HT1080 (cell line): ENCODE measurements at regions not wholly inside any gene's neighbourhood (a gene's known extent, or its start where the extent isn't known, plus 50 kb on each side); places are given as distances from the start of the nearest gene placed in this dataset.
"Not testable (repeated sequence)": the region's sequence is repeated elsewhere in the genome, so short reads cannot be mapped to it uniquely, and the experiment has no call there.

Experiments used
- DNase-seq: peaks from one replicate; pipeline ENCODE4 v3.0.0-alpha.2; 2015; ENCODE audit warnings: low read depth

DNA sequence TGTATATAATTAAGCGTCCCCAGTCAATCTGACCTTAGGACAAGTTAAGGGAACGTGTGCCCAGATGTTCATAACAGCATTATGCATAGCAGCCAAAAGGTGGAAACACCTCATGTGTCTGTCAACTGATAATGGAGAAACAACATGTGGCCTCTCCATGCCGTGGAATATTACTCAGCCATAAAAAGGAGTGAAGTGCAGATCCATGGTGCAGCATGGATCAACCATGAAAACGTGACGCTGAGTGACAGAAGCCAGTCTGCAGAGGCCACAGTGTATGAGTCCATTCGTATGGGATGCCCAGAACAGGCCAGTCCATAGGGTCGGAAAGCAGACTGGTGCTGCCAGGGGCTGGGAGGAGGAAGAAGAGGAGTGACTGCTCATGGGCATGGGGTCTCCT lies 161.0 kb upstream of the CIBAR2 start:
- no peak for DNase-seq

DNA sequence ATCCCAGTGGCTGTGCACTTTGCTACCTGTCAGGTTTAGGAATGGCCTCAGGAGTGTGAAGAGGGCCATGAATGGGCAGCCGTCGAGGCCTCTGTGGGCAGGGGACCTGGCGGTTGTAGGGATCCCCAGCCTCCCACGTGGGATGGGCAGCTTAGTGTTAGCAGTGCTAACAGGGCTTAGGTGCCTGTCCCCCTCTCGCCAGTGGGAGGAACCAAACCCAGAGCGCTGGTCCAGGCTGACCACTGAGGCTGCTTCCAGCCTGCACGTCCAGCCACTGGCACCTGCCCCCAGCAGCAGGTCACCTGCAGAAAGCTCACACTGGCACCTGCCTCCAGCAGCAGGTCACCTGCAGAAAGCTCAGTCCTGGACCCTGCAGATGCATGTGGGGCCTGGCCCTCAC lies 162.2 kb upstream of the CIBAR2 start:
- no peak for DNase-seq

DNA sequence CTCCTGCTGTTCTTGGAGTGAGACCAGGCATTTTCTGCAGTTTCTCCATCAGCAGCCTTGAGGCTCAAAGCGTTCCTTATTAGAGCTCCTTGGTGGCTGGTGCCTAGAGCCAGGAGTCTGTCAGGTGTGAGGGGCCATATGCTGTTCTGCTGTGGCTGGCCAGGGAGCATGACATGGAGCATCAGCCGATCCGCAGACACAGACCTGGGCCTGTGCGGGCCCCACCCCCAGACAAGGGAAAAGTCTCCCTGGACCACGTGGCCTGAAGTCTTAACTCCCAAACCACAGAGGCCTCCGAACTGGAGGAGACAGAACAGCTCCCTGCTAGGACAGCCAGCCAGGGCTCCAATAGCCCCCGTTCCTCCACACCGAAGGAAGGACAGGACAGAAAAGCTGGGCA lies 162.7 kb upstream of the CIBAR2 start:
- DNase-seq: no peak

DNA sequence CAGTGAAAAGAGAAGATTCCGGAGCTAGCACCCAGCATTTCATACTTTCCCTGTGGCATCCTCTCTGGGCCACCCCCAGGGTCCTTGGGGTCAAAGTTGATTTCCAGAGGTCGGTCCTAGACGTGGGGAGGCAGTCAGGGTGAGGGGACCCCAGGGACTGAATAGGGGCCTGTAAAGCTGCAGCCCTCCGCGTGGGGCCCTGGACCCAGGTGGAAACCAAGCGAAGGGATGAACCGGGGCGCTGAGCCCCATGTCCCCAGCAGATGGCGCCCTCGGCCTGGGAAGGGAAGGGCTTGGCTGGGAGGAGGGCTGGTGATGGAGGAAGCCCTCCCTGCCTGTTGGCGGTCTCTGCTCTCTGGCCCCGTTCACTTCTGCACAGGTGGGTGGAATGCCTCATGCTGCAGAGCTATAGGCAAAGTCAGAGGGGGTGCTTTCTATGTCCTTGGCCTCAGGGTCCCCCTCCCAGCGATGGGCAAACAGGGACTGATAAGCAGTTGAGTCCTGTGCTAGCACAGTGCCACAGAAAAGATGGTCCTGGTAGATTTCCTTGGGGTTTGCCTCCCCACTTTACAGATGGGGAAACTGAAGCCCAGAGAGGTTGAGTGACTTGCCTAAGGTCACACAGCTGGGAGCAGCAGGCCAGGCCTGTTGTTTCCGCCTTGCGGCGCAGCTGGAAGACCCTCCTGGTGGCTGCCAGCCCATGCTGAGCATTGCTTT lies 163.4 kb upstream of the CIBAR2 start:
- DNase-seq: peak; percentile 59

DNA sequence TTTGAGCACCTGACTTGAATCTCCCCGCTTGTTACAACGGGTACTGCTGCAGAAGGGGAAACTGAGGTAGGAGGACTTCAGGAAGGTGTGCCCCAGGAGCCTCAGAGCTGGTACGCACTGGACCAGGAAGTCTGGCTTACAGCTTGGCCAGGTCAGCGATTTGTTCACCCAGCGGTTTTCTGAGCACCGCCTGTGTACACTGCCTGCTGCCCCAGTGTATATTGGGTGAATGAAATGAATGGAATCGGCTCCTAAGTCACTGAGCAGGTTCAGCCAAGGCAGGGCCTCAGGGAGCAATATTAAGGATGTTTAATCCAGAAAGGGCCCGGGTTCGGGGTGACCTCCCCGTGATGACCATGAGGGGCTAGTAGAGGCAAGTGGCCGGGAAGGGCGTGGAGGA lies 164.0 kb upstream of the CIBAR2 start:
- no peak for DNase-seq

DNA sequence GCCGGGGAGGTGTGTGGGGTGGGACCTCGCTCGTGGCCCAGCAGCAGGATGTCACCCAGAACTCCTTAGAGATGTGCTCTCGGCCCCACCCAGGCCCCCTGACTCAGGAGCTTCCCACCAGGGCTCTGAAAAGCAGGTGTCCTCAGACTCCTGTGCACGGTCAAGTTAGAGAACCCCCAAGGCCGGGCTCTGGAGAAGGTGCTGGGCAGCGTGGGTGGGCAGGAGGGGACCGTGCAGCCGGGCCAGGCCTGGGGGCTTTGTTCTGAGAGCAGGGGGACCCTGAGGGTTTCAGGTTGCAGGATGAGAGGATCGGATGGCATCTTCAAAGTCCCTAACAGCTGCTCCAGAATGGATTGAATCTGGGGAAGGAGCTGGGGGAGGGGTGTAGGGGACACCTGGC lies 164.4 kb upstream of the CIBAR2 start:
- DNase-seq: no peak

DNA sequence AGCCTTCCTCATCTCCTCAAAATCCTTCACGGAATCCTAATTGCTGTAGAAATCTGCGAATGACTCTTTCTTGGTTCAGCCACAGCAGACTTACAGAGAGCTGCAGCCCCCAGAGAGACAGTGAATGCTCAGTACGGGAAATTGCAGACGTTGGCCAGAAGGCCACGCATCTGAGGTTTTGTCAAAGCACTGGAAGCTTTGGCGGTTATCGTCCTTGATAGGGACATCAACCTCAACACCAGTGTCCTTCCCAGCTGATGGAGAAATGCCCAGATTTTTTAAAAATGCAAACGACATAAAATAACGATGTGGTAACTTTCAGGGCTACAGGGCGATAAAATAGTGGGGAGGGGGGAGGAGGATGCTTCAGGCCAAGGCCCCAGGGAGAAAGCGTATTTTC lies 166.6 kb upstream of the CIBAR2 start:
- DNase-seq: no peak

DNA sequence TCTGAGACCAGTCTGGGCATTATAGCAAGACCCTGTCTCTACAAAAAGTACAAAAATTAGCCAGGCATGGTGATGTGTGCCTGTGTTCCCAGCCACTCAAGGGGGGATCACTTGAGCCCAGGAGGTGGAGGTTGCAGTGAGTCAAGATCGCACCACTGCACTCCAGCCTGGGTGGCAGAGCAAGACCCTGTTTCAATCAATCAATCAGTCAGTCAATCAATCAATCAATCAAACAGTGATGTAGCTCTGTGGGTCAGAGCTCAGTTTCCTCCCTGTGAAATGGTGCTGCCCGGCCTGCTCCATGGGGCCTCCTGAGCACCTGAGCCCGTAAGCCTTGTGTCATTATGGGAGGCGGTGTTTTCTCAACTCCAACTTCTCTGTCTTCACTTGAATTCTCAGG lies 167.1 kb upstream of the CIBAR2 start:
- DNase-seq: no peak

DNA sequence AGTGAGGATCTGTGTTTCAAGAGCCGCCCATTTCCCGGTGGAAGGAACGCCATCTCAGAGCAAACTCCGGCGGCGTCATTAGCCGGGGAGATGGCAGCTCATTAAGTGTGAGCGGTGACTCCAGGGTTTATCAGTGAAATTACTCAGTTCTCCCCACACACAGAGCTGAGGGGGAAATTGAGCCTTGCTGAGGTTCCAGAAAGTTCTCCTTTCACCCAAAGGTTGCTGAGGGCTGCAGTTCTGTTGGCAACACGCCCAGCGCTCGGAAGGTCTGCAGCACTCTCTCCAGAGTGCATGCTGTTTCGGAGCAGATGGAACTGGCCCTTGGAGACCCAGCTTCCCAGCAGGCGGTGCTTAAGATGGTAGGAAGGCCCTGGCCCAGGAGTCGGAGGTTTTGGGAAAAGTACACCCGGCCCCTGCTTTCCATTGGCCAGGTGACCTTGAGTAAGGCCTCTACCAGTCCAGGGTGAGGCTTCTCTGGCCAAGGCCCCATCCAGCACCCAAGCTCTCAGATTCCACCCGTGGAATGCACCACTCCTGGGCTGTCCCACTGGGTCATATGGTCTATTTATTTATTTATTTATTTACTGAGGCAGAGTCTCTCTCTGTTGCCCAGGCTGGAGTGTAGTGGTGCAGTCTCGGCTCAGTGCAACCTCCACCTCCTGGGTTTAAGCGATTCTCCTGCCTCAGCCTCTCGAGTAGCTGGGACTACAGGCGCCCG lies 167.7 kb upstream of the CIBAR2 start:
- no peak for DNase-seq

DNA sequence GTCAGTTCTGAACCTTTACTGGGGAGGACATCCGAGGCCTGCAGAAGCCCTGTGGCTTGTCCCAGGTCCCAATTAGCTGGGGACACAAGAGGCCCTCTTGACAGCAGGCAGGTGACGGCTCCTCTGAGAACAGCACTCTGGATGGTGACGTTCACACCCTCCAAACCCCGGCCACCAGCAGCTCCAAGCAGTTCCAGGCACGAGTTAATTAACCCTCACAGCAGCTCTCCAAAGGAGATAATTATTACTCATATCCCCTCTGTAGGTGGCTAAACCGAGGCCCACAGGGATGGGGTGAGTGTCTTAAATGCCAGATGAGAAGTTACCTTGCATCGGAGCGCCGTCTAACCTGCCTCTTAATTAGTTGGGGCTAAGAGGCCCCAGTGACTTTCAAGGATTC lies 168.9 kb upstream of the CIBAR2 start:
- DNase-seq: no peak

DNA sequence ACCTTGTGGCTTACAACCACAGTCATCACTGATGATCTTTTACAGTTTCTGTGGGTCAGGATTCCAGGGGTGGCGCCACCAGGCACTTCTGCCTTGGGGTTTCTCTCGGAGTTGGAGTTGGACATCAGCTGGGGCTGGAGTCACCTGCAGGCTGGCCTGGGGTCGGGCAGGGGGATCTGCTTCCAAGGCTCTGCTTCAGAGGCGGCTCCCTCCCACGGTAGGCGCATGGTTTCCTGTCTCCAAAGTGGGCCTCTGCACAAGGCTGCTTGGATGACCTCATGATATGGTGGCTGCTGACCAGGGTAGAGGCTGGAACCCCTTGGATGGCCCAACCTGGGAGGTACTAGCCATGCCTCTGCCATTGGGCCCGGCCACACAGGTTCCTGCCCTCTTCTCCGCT lies 170.6 kb upstream of the CIBAR2 start:
- no peak for DNase-seq

DNA sequence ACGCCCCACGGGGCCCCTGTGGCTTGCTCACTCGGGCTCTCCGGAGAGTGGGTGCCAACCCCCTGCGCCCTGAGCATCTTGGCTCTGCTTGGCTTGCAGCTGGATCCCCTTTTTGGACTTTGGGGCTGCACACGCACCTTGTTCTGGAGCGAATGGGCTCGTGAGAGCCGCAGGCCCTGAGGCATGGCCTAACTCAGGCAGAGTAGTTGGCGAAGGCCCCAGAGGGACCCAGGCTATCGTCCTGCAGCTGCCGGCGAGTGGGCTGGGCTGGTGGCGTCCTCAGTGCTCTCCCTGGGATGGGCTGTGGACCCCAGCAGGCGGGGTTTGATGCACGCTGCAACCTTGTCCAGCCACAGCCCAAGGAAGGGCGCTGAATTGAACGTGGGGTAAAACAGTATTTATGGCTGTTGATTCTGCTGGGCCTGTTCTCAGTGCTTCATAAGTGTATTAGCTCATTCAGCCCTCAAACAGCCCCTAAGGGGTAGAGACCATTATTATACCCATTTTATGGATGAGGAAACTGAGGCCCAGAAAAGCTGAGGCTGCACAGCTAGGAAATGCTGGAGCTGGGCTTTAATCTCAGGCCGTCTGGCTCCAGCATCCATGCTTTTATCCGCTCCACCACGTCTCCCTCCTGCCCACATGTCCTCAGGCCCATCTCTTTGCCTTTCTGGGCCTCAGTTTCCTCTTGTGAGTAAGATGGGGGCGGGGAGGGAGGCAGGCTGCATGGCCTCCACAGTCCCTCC lies 171.2 kb upstream of the CIBAR2 start:
- DNase-seq: no peak

DNA sequence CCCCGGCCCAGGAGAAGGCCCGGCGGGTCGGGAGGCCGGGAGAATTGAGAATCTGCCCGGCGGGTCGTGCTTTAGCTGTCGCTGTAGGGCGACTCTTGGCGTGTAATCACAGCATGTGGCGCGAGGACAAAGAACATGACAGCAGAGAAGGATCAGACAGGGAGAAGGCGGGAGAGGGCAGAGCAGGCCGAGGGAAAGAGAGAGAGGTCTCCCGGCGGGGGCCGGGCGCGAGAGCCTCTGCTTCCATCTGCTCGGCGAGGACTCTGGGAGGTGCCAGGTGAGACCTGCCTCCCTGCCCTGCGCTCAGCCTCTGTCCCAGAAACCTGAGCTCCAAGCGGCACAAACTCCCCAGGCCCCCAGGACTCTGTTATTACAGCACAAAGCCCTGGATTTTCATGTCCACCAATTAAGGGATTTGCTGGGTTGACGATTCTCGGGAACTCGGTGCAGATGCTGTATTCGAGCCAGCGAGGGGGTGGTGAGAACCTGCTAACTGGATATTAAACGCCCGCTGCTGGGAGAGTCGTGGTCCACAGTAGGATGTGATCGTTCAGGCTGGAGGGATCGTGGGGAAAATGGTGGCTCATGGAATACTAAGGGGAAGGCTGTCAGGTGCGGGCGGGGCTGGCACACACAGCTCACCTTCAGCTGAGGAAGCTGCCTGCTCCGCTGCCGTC lies 172.0 kb upstream of the CIBAR2 start:
- no peak for DNase-seq

DNA sequence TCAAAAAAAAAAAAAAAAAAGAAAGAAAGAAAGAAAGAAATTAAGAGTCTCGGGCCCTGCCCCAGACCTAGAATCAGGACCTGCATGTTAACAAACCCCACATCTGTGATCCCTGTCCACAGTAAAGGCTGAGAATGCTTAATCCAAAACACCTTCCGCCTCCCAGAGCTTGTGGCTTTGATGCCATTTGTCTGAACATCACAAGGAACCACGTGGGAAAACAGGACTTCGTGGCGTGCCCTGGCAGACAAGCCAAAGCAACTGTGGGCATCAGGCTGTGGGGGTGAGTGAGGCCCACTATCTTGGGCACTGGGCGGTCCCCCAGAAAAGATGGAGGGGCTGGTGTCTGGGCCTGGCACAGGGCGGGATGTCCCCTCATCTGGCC lies 173.4 kb upstream of the CIBAR2 start:
- no peak for DNase-seq

DNA sequence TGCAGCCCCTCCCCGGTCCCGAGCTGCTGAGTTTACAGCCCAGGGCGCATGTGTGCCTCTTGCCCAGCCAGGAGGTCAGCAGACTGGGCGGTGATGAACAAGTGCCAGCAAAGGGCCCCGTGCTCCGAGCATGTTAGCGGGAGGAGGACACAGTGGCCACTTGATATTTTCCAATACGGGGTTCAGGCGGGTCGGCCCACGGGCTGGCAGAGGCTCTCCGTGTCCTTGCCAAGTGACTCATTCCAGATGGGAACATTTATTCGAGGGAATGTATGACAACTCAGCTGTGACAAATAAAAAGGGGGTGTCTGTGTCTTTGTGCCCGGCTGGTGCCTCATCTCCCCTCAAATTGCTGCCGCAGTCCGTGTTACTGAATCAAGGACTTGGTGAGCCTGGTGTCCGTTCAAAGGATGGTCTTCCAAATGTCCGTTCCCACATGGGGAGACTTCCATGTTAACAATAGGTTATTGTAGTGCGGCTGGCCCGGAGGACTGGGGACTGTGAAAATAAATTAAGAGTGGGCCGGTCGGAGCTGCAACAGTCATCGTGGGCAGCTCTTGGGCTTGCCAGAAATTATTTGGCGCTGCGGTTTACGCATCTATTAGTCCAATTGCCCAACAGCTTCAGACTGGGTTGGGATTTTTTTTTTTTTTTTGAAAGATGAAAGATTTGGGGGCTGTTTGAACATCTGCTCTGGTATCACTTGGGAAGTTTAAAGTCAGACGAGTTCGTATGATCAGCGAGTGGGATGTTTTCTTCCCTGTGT lies 174.0 kb upstream of the CIBAR2 start:
- DNase-seq: peak; percentile 17

DNA sequence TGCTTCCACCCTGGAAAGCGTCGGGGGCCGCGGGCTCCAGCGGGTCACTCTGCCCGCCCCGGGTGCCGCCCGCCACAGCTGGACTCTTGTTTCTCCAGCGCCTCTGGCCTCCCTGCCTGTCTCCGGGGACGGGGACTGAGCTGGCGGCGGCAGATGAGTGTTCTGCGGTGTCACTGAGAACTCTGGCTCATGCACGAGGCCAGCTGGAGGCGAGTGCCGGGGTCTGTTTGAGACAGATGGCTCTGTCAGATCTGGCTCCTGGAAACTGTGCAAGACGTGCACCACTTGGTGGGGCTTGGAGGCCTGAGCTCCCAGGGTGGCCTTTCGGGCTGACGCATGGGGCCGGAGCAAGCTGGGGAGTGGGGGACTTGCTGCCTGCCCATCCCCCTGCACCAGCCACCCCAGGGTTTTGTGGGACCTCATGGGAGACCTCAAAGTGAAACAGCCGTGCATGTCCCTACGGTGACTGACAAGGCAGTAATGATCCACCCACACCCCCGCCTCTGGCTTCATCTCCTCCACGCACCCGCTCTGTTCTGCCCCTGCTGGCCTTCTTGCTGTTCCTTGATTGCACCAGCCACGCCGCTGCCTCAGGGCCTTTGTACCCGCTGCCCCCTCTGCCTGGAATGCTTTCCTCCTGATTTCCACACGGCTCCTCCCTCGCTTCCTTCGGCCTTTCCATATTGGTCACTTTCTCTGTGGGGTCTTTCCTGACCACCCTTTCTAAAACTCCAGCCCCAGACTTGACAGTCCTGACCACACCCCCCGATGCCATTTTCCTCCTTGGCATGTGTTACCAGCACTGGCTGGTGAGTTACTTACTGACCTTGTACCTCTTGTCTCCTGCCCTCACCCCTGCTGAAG lies 174.9 kb upstream of the CIBAR2 start:
- DNase-seq: no peak

DNA sequence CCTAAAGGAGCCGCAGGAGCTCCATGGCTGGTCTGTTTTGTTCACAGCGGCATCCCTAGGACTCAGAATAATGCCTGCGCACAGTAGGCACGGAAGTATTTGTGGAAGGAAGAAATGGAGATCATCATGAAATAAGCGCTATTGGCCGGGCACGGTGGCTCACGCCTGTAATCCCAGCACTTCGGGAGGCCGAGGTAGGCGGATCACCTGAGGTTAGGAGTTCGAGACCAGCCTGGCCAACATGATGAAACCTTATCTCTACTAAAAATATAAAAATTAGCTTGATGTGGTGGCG lies 175.5 kb upstream of the CIBAR2 start:
- not testable (repeated sequence) for DNase-seq

DNA sequence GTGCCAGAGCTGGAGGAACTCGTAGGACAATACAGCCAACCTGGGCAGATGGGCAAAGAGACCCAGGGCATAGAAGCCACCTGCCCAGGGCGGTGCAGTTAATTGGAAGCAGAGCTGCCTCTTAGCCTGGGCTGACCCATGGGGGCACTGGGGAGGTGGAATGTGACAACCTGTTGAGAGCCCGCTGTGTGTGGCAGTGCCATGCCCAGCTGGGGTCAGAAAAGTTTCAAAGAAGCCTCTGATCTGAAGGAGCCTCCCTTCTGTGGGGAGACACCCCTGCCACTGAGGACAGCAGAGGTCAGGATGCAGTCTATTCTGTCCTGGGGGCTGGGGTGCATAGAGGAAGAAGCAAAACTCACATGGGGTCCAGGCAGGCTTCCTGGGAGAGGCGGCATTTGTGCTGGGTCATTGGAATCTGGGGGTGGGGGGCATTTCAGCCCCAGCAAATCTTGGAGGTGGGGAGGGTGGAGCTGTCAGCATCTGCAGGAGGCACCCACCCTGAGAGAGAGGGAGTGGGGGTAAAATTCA lies 176.1 kb upstream of the CIBAR2 start:
- no peak for DNase-seq

DNA sequence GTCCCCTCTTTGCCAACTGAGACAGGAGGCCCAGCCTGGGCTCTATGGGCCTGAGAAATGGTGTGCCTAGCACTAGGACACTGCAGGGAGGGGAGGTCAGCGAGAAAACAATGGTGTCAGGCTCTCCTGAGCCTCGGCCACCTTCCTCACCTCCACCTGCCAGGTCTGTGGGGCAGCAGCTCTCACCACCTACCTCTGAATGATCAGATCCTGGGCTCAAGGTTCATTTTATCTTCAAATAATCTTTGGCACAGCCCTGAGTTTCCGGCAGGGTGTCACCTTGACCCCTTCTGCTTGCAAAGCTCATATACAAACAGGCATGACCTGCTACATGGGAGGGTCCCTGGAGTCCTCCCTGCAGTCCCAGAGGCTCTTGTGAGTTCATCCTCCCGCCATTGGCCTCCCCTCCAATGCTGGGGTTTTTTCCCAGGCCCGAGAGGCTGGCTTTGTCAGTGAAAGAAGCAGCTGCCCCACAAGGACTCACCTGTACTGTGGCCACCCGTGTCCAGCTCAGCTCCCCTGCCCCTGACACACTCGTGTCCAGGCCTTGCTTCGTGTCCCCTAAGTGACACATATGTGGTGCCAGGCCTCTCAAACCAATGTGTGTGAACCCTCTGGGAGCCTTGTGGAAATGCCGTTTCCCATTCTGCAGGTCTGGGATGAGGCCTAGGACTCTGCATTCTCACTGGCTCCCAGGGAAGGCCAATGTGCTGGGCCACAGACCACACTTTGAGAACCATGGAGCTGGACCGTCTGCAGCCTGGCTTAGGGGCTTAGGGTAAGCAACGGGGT lies 176.8 kb upstream of the CIBAR2 start:
- no peak for DNase-seq
